Ascending aorta (tissue), 2 donors: ENCODE measurements at regions not wholly inside any gene's neighbourhood (a gene's known extent, or its start where the extent isn't known, plus 50 kb on each side); places are given as distances from the start of the nearest gene placed in this dataset.
"Not testable (repeated sequence)": the region's sequence is repeated elsewhere in the genome, so short reads cannot be mapped to it uniquely, and the experiment has no call there.

Source experiments
- DNase-seq, 2 donors: peaks; one replicate each; pipeline ENCODE4 v3.0.0-alpha.2; 2019; ENCODE audit warnings: low spot score in 2 of 2
- H3K27ac ChIP-seq, 2 donors: fragments of 200-600 bp; sonication (generic); one replicate each; pipeline ENCODE4 v1.5.1; 2016 to 2017; ENCODE audit warnings: mild to moderate bottlenecking in 1 of 2
- H3K27me3 ChIP-seq: fragments of 200-600 bp; sonication (generic); one replicate; pipeline ENCODE4 v1.5.1; 2017
- H3K36me3 ChIP-seq, 2 donors: fragments of 200-600 bp; sonication (generic); one replicate each; pipeline ENCODE4 v1.5.1; 2016
- H3K4me1 ChIP-seq, 2 donors: fragments of 200-600 bp; sonication (generic); one replicate each; pipeline ENCODE4 v1.5.1; 2016 to 2017; ENCODE audit warnings: mild to moderate bottlenecking in 1 of 2
- H3K4me3 ChIP-seq, 2 donors: fragments of 200-600 bp; sonication (generic); one replicate each; pipeline ENCODE4 v1.5.1; 2016 to 2017; ENCODE audit warnings: mild to moderate bottlenecking in 1 of 2
- H3K9me3 ChIP-seq, 2 donors: fragments of 200-600 bp; sonication (generic); one replicate each; pipeline ENCODE4 v1.5.1; 2016
- intact Hi-C: fragments of 100-400 bp; cut with DNase I; formaldehyde crosslinking; loops from one replicate; pipeline ENCODE4 v1.15.1; 2023
- TF ChIP-seq, protein P1 (sequence below), 3 experiments: fragments of 200-600 bp in 2 of 3; fragments of 450-650 bp in 1 of 3; sonication (generic) in 2 of 3; IDR thresholded peaks; one replicate each; pipeline ENCODE4 v1.5.1; 2016 to 2019; ENCODE audit warnings: antibody characterized with exemption in 3 of 3, mild to moderate bottlenecking in 1 of 3, moderate library complexity in 1 of 3

DNA sequence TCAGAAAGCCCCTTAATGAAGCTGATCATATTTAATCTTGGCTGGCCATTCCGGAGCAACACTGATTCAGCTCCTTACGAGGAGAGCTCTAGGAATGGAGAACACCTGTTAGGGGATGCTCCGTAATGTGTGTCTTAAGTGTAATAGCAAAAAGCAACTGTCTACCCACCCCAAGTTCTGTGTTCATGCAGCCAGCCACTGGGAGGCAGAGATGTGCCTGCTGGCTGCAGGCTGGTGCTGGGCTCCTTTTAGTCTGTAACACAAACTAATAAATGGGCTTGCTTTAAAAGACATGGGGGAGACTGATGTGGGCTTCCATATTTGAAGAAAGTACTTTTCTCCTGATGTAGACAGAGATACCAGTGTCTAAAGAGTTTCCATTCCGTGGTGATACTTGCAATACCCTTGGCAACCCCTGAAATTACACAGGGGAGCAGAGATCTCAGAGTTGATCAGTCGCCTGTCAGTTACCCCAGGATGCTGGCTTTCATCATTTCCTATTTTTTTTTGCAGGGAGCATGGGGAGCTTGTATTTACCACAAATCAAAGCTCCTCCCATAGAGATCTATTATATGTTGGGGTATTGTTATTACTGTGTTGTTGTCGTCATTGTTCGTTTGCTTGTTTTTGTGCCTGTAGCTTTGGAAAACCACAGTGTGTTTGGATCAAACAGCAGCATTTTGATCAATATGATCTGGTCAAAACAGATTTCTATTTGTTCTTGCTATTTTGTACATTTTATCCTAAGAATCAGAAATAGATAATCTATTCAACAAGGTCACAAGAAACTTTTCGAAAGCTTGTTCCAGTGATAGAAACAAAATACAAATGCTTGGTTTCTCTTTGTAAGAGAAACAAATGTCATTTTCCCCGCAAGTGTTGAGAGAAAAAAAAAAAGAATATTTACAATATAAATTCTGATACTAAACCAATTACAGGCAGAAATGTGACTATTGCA is 65.8 kb downstream of the MTX3 start:
- intact Hi-C loops, result no loop called here
- Histone ChIP-seq H3K4me3 (no peak overlapping the region), H3K9me3 (no peaks in the 10 kb centered on the region), H3K27me3 (no peaks in the 10 kb centered on the region), H3K27ac (no peak overlapping the region), H3K4me1 (no peaks in the 10 kb centered on the region), H3K36me3 (no peaks in the 10 kb centered on the region)
- TF ChIP-seq, protein P1, sequence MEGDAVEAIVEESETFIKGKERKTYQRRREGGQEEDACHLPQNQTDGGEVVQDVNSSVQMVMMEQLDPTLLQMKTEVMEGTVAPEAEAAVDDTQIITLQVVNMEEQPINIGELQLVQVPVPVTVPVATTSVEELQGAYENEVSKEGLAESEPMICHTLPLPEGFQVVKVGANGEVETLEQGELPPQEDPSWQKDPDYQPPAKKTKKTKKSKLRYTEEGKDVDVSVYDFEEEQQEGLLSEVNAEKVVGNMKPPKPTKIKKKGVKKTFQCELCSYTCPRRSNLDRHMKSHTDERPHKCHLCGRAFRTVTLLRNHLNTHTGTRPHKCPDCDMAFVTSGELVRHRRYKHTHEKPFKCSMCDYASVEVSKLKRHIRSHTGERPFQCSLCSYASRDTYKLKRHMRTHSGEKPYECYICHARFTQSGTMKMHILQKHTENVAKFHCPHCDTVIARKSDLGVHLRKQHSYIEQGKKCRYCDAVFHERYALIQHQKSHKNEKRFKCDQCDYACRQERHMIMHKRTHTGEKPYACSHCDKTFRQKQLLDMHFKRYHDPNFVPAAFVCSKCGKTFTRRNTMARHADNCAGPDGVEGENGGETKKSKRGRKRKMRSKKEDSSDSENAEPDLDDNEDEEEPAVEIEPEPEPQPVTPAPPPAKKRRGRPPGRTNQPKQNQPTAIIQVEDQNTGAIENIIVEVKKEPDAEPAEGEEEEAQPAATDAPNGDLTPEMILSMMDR (IDR thresholded peaks at IDR 0.05), result no peak
- no peak for DNase-seq

GRCh38 chr5:79923431-79923830 is 67.6 kb downstream of the MTX3 start:
- H3K4me1 ChIP-seq, result no peaks in the 10 kb centered on the region
- intact Hi-C loops, result no loop called here
- TF ChIP-seq, protein P1 (IDR thresholded peaks at IDR 0.05), result no peak
- H3K27me3 ChIP-seq, result no peaks in the 10 kb centered on the region
- H3K36me3 ChIP-seq, result no peaks in the 10 kb centered on the region
- no peak for DNase-seq
- no peak overlapping the region for H3K27ac ChIP-seq
- no peak overlapping the region for H3K4me3 ChIP-seq
- no peaks in the 10 kb centered on the region for H3K9me3 ChIP-seq

- Histone ChIP-seq H3K27ac (no peak overlapping the region), H3K36me3 (no peaks in the 10 kb centered on the region), H3K4me1 (no peaks in the 10 kb centered on the region), H3K9me3 (peaks cover 0 to 4% of the 10 kb centered on the region in 2 donors), H3K27me3 (no peaks in the 10 kb centered on the region), H3K4me3 (no peak overlapping the region)
- intact Hi-C loops, result no loop called here
- TF ChIP-seq, protein P1 (IDR thresholded peaks at IDR 0.05), result no peak
- DNase-seq, result no peak
These were observed 68.4 kb downstream of the MTX3 start for GRCh38 chr5:79922626-79923025.

GRCh38 chr5:79907452-79907851 is 83.6 kb downstream of the MTX3 start:
- H3K36me3 ChIP-seq, intact Hi-C loops, H3K27me3 ChIP-seq, H3K27ac ChIP-seq, H3K4me1 ChIP-seq, DNase-seq, H3K4me3 ChIP-seq, H3K9me3 ChIP-seq: not testable (repeated sequence)

GRCh38 chr5:79902571-79902970 is 88.5 kb downstream of the MTX3 start:
- H3K36me3 ChIP-seq, H3K4me3 ChIP-seq, H3K27ac ChIP-seq, H3K9me3 ChIP-seq, H3K27me3 ChIP-seq, intact Hi-C loops, H3K4me1 ChIP-seq, DNase-seq: not testable (repeated sequence)

DNA sequence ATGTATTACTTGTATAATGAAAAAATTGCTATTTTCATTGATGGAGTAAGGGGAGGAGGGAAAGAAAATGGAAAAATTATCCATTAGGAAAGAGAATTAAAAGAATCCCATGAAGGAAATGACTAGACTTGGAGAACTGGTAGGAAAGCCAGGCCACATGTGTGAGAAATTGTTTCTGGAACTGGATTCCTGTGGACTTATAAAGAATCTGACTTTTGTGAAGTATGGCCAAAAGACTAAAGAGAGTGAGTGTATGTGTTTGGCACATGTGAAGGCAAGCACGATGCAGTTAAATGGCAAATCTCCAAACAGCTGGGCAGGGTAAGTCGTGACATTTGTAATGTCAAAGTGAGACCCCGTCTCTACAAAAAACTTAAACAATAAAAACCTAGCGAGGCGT is 89.4 kb downstream of the MTX3 start:
- no peak for DNase-seq
- H3K27me3 ChIP-seq, result no peaks in the 10 kb centered on the region
- H3K9me3 ChIP-seq, result no peaks in the 10 kb centered on the region
- H3K27ac ChIP-seq, result no peak overlapping the region
- H3K4me1 ChIP-seq, result no peaks in the 10 kb centered on the region
- TF ChIP-seq, protein P1 (IDR thresholded peaks at IDR 0.05), result no peak
- intact Hi-C loops, result no loop called here
- no peaks in the 10 kb centered on the region for H3K36me3 ChIP-seq
- H3K4me3 ChIP-seq, result no peak overlapping the region
